Central memory CD8-positive, alpha-beta T cell (primary cell): ENCODE measurements at regions not wholly inside any gene's neighbourhood (a gene's known extent, or its start where the extent isn't known, plus 50 kb on each side); places are given as distances from the start of the nearest gene placed in this dataset.

Experiments used
- ATAC-seq: fragments of 150-1000 bp; cut with Tn5 transposase; replicated peaks from 2 replicates; pipeline ENCODE4 v1.10.0; 2022; ENCODE audit warnings: mild to moderate bottlenecking, moderate FRiP score, moderate number of reproducible peaks; ENCODE audit not compliant: poor library complexity, severe bottlenecking; ENCODE audit errors: extremely low read depth
- DNase-seq, 2 donors: peaks; one replicate each; pipeline ENCODE4 v3.0.0; 2021; ENCODE audit warnings: low spot score in 2 of 2
- H3K27ac Mint-ChIP-seq: one replicate; pipeline ENCODE4 v1.8.0; 2022; ENCODE audit warnings: low read depth, mild to moderate bottlenecking, moderate library complexity, mixed read lengths
- H3K27me3 Mint-ChIP-seq: one replicate; pipeline ENCODE4 v1.8.0; 2022; ENCODE audit warnings: mixed read lengths
- H3K36me3 Mint-ChIP-seq: one replicate; pipeline ENCODE4 v1.8.0; 2022; ENCODE audit warnings: mild to moderate bottlenecking, moderate library complexity, mixed read lengths; ENCODE audit not compliant: insufficient read depth
- H3K4me1 Mint-ChIP-seq: one replicate; pipeline ENCODE4 v1.8.0; 2022; ENCODE audit warnings: mixed read lengths
- H3K4me3 Mint-ChIP-seq: one replicate; pipeline ENCODE4 v1.8.0; 2022; ENCODE audit warnings: mild to moderate bottlenecking, moderate library complexity, mixed read lengths
- H3K9me3 Mint-ChIP-seq: one replicate; pipeline ENCODE4 v1.8.0; 2022; ENCODE audit warnings: mixed read lengths

GRCh38 chr7:47221826-47222225 lies 360.1 kb downstream of the TNS3 start:
- Mint-ChIP-seq H3K27ac (no peak overlapping the region), H3K27me3 (no peaks in the 10 kb centered on the region), H3K4me1 (no peaks in the 10 kb centered on the region), H3K9me3 (peaks cover 7% of the 10 kb centered on the region), H3K36me3 (no peaks in the 10 kb centered on the region), H3K4me3 (no peak overlapping the region)
- DNase-seq = no peak
- ATAC-seq = no peak

- Mint-ChIP-seq H3K36me3 (no peaks in the 10 kb centered on the region), H3K27ac (no peak overlapping the region), H3K27me3 (no peaks in the 10 kb centered on the region), H3K4me1 (no peaks in the 10 kb centered on the region), H3K4me3 (no peak overlapping the region), H3K9me3 (peaks cover 9% of the 10 kb centered on the region)
- ATAC-seq (no peak), DNase-seq (no peak)
Measured at GRCh38 chr7:47218378-47219176, 363.3 kb downstream of the TNS3 start.

DNA sequence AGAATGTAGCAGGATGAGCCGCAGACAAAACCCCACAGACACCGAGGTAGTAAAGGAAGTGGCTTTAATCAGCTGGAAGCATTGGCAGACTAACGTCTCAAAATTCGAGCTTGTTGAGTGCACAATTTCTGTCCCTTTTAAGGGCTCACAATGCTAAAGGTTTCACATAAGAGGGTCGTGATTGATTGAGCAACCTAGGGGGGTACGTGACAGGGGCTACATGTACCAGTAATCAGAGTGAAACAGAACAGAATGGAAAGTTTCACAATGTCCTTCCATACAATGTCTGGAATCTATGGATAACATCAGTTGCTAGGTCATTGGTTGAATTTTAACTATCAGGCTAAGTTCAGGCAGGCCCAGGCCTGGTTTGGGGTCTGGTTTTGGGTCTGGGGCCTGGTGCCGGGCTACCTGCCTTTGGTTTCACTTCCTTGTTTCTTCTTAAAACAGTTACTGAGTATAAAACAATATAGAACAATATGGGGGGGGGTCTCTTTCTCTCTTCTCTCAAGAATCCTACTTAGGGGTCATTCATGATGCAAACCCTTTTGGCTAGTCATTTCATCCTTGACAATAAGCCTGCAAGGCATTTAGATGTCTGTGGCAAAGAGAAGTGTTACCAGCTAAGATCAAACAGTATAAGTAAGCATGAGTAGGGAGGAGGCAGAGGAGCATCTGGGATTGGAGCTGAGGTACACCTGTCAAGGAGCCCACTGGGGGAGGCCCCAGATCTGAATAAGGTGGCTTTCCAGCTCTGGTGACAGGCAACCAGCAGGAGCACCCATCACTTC lies 364.1 kb downstream of the TNS3 start:
- Mint-ChIP-seq H3K27ac (no peak overlapping the region), H3K36me3 (peaks cover 1% of the 10 kb centered on the region), H3K4me1 (no peaks in the 10 kb centered on the region), H3K27me3 (no peaks in the 10 kb centered on the region), H3K9me3 (peaks cover 9% of the 10 kb centered on the region), H3K4me3 (no peak overlapping the region)
- ATAC-seq = no peak
- no peak for DNase-seq

DNA sequence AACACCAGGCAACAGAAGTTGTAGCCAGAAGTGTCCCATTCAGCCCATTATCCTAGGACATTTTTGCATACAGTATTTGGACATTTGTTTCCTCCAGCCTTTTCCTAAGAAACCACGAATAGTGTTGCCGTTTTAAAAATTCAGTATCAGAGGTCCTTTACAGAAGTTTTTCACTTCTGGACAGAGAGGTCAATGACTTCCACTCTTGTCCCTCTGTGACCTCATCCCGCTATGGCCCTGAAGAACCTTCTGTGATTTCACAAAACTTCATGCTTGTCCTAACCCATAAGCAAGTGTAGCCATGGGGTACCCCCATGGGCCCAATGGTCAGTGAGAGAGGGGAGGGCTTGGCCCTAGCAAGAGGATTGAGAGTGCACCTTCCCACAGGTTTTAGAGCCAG lies 364.8 kb downstream of the TNS3 start:
- ATAC-seq (no peak), DNase-seq (no peak)
- Mint-ChIP-seq H3K27me3 (no peaks in the 10 kb centered on the region), H3K27ac (no peak overlapping the region), H3K9me3 (peaks cover 9% of the 10 kb centered on the region), H3K36me3 (peaks cover 1% of the 10 kb centered on the region), H3K4me1 (no peaks in the 10 kb centered on the region), H3K4me3 (no peak overlapping the region)

- Mint-ChIP-seq H3K36me3 (peaks cover 1% of the 10 kb centered on the region), H3K4me1 (no peaks in the 10 kb centered on the region), H3K27me3 (no peaks in the 10 kb centered on the region), H3K27ac (no peak overlapping the region), H3K9me3 (peaks cover 9% of the 10 kb centered on the region), H3K4me3 (no peak overlapping the region)
- ATAC-seq (no peak), DNase-seq (no peak)
Measured at GRCh38 chr7:47216439-47216838, 365.5 kb downstream of the TNS3 start.

DNA sequence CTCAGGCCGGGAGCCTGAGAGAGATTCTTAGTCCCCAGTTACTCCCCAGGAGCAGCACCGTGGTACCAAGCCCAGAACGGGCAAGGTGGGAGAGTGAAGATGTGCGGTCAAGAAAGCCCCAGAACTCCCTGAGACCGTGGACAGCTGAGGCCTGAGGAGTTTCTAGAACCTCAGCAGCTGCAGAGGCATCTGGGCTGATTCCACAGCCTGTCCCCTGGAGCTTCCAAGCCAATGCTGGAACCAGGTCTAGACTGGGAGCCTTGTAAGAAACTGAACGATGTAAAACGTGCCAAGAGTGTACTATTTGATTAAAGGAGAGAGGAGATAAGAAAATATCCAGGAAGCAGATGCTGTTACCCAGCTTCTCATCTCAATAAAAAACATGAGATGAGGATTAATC lies 366.3 kb downstream of the TNS3 start:
- Mint-ChIP-seq H3K4me1 (no peaks in the 10 kb centered on the region), H3K27me3 (no peaks in the 10 kb centered on the region), H3K9me3 (peaks cover 9% of the 10 kb centered on the region), H3K4me3 (no peak overlapping the region), H3K36me3 (peaks cover 1% of the 10 kb centered on the region), H3K27ac (no peak overlapping the region)
- no peak for ATAC-seq
- DNase-seq = no peak

DNA sequence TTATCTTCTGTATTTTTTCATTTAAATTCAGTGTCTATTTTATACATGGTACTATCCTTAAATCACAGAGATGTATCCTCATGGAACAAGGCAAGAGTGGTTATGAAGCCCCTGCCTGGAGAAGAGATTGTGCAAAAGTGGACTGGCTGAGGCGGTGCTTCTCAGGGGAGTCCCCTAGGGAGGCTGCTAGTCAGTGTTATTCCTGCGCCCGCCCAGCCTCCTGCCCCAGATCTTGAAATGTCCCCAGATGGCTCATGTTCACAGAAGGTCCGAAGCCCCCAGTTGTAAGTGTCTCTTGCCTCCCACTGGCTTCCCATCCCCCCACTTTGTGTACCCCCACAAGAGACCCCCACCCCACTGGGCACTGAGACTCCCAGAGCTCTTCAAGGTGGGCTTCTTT lies 366.9 kb downstream of the TNS3 start:
- Mint-ChIP-seq H3K27me3 (no peaks in the 10 kb centered on the region), H3K9me3 (peaks cover 12% of the 10 kb centered on the region), H3K4me1 (no peaks in the 10 kb centered on the region), H3K27ac (no peak overlapping the region), H3K36me3 (peaks cover 1% of the 10 kb centered on the region), H3K4me3 (no peak overlapping the region)
- no peak for ATAC-seq
- no peak for DNase-seq

DNA sequence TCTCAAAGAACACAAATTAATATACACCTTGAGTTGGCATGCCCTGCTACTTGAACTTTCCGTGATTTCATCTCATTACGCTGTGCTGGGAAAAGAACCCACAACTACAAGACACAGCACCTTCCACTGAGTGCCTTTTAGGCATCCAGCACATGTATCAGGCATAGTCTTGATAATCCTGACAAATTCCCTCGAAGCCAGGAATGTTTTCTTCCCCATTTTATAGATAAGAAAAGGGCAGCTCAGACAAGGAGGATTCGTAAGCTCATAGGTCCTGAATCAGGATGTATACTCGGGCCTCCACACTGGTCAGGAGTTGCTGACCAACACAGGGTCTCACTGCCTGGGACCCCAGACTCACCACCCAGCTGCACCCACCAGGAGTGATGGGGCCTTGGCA lies 368.6 kb downstream of the TNS3 start:
- ATAC-seq = no peak
- no peak overlapping the region for H3K4me3 Mint-ChIP-seq
- no peak for DNase-seq
- H3K27me3 Mint-ChIP-seq = no peaks in the 10 kb centered on the region
- no peak overlapping the region for H3K27ac Mint-ChIP-seq
- H3K9me3 Mint-ChIP-seq = peaks cover 18% of the 10 kb centered on the region
- H3K4me1 Mint-ChIP-seq = no peaks in the 10 kb centered on the region
- H3K36me3 Mint-ChIP-seq = peaks cover 1% of the 10 kb centered on the region

DNA sequence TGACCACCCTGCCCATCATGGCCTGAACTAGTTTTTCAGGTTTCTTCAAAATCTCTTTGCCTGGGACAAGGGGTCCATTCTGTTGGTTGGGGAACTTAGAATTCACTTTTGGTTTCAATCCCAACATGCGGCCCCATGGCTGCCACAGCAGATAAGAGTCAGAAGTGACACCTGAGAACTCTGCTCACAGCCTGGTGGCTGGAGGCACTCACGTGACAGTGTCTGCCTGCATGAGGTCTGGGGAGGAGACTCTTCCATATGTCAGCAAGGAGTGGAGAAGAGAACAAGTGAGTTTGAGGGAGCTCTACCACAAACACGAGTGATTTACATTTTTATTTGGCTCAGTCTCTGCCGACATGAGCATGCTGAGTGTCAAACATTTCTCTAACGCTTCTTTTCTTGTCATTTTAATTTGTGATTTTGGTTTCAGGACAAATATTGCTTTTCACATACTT lies 370.4 kb downstream of the TNS3 start:
- no peak overlapping the region for H3K4me3 Mint-ChIP-seq
- ATAC-seq = no peak
- H3K27ac Mint-ChIP-seq = no peak overlapping the region

DNA sequence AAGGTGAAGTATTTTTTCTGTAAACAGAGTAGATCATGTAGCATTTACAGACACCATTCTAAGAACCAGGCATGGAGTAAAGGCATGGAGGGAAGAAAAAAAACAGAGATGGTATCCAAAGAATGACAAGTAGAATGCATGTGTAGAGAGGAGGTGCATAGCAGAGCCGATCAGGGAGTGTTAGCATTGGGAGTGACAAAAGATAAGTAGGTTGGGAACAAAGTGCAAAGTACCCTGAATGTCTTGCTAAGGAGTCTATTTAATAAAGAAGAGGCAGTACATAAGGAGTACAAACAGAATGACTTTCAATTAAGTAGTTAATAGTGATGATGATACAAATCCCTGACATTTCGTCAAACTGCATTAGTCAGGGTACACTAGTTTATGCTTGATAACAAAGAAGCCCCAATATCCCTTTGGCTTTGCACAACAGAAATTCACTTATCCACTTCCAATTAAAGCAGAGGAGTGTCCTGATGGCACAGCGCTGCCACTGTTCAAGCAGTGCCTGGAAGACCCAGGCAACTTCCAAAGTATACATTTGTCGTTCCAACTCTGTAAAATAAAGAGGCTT lies 371.5 kb downstream of the TNS3 start:
- Mint-ChIP-seq H3K36me3 (peaks cover 1% of the 10 kb centered on the region), H3K9me3 (peaks cover 16% of the 10 kb centered on the region), H3K4me1 (no peaks in the 10 kb centered on the region), H3K27me3 (no peaks in the 10 kb centered on the region), H3K27ac (peak overlapping the region; percentile 5), H3K4me3 (no peak overlapping the region)
- no peak for DNase-seq
- no peak for ATAC-seq

More for the DNA sequence above, 370.4 kb downstream of the TNS3 start:
- Mint-ChIP-seq H3K36me3 (peaks cover 1% of the 10 kb centered on the region), H3K9me3 (peaks cover 23% of the 10 kb centered on the region), H3K27me3 (no peaks in the 10 kb centered on the region), H3K4me1 (no peaks in the 10 kb centered on the region)
- no peak for DNase-seq

DNA sequence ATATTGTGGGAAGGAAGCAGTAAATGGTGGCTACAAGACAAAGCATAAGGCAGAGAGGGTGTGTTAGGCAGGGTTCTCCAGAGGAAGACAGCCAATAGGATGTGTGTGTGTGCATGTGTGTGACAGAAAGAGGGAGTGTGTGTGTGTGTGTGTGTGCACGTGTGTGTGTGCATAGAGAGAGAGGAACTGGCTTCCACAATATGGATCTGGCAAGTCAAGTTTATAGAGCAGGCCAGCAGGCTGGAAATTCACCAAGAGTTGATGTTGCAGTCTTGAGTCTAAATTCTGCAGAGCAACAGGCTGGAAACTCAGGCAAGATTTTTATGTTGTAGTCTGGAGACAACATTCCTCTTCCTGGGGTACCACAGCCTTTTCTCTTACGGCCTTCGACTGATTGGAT lies 374.0 kb downstream of the TNS3 start:
- H3K4me3 Mint-ChIP-seq = no peak overlapping the region
- ATAC-seq = no peak
- no peaks in the 10 kb centered on the region for H3K4me1 Mint-ChIP-seq
- no peaks in the 10 kb centered on the region for H3K27me3 Mint-ChIP-seq
- peaks cover under 1% of the 10 kb centered on the region for H3K36me3 Mint-ChIP-seq
- peaks cover 16% of the 10 kb centered on the region for H3K9me3 Mint-ChIP-seq
- no peak overlapping the region for H3K27ac Mint-ChIP-seq
- no peak for DNase-seq

DNA sequence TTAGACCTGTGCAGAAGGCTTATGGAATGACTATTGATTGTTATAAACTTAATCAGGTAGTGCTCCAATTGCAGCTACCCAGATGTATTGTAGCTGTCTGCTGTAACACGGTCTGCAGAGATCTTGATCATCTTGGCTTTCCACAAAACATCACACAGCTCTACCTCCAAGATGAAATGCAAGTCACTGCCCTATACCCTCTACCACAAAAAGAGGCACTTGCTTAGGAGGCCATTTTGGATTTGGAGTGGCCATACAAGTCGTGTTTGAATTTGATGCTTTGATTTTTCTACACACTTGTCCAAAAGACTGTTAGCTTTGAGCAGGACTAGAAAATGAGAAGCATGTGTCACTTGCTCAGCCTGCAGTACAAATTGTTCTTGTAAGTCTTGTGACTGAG lies 377.2 kb downstream of the TNS3 start:
- no peak for DNase-seq
- Mint-ChIP-seq H3K4me1 (no peaks in the 10 kb centered on the region), H3K27me3 (no peaks in the 10 kb centered on the region), H3K4me3 (no peak overlapping the region), H3K36me3 (no peaks in the 10 kb centered on the region), H3K9me3 (peaks cover 12% of the 10 kb centered on the region), H3K27ac (no peak overlapping the region)
- no peak for ATAC-seq
